ENCODE measurements at regions not wholly inside any gene's neighbourhood (a gene's known extent, or its start where the extent isn't known, plus 50 kb on each side); places are given as distances from the start of the nearest gene placed in this dataset.
A peak's percentile ranks its signal among the peaks of the same experiment; 100 is the strongest.

DNA sequence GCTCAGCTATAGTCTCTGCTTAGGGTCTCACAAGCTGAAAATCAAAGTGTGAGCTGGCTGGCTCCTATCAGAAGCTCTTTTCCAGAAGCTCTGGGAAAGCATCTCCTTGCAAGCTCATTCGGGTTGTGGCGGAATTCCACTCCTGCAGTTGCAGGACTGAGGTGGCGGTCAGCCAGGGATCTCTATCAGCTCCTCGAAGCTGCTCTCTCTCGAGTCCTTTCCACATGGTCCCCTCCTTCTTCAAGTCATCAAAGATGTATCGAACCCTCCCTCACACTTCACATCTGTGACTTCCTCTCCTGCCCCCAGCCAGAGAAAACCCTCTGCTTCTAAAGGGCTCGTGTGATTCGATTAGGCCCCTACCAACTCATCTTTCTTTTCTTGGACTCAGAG, 141.7 kb downstream of the ZFP36L2 start:
- no peak for DNase-seq

DNA sequence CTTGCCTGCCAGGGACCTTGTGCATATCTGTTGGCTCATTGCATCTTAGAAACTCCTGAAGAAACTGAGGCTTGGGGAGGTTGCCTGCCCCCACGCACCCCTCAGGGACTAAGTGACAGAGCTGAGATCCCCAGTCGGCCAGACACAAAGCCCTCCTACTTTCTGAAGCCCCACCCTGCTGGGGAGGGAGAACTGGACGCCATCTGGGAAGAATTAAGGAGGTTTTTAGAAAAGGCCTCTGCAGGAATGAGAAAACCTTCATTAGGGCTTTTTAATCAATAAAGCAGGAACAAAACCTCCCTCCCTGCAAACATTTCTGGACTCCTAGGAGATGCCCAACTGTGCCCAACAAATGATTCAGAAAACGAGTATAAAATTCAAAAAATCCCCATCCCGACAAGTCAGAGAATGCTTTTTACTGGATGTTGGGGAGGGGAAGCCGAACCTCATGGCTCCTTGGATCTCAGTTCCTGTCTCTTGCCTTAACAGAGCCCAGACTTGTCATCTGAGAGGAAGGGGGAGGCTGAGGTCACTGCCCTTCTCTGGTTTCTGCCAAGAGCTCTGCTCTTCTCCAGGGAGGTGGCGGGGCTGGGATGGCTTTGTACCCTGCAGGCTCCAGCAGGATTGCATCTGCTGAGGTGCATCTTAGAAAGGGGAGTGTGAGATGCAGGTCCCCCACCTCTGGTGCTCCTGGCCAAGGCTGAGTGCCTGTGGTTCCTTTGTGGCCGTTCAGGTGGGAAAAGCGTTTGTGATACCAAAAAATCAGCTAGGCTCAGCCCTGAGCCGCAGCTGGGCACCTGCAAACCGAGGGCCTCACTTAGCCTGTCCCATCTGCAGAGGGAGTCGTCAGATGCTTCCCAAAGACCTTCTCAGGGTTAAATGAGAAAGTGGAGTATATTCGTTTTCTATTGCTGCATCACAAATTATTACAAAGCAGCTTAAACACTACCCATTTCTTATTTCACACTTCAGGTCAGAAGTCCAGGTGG, 142.4 kb downstream of the ZFP36L2 start:
- no peak for DNase-seq

DNA sequence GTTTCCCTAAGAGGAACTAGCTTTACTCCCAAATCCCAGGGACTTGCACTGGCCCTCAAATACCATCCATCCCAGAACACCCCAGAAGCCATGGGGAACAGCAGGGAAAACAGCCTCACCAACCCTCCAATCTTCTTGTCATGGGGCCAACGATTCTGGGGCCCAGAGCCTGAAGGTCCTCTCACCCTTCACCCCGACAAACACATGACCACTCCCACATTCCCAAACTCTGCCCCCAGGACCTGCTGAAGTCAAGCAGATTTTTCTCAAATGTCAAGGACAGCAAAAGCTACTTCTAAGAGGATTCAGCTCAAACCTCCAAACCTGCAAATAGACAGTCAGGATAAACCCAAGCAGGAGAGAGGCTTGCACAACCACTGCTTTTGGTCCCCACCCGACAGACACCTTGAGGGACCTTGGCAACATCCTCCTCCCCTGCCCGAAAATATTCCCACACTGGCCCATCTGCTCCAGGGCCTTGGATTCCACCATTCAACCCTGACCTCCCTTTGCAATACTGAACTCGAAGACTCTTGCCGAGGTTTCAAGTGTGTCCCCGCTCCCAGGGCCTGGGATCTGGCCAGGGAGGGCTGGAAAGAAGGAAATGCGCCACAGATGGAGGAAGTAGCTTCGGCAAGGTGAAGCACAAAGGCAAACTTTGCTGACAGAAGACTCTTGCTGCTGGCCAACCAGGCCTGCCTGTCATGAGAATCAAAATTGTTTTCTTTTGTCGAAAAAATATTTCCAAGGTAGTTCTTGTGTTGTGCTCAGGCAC, 143.3 kb downstream of the ZFP36L2 start:
- DNase-seq, result no peak

DNA sequence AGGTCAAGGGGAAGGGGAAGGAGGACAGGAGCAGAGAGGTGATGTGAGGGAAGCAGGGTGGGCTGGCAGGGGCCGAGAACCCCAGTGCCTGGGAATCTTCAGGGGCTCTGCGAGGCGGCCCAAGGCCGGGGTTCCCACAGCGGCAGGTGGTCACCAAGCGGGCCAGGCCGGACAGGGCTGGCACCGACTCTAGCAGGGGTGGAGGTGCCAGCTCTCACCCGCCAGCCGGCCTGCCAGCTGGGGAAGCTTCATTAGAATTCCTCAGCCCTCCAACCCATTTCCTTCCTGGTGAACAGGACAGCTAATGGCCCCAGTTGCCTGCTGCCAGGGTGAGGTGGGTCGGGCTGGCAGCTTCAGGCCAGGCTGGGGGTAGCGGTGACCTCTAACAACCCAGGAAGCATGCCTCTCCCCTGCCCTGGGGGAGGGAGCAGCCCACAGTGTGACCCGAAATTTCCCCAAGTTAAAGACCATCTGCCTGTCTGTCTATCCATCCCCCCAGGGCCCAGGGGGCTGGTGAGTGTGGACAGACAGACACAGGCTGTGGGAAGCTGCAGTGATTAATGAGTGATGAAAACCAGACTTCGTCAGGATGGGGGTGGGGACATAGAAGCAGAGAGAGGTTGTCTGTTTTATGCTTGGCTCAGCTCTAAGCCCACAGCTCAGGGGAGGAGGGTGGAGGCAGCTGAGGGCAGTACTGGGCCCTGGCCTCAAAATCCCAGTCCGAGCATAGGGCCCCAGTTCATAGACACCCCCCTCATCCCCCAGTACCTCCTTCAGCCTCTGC, 144.1 kb downstream of the ZFP36L2 start:
- no peak for DNase-seq

DNA sequence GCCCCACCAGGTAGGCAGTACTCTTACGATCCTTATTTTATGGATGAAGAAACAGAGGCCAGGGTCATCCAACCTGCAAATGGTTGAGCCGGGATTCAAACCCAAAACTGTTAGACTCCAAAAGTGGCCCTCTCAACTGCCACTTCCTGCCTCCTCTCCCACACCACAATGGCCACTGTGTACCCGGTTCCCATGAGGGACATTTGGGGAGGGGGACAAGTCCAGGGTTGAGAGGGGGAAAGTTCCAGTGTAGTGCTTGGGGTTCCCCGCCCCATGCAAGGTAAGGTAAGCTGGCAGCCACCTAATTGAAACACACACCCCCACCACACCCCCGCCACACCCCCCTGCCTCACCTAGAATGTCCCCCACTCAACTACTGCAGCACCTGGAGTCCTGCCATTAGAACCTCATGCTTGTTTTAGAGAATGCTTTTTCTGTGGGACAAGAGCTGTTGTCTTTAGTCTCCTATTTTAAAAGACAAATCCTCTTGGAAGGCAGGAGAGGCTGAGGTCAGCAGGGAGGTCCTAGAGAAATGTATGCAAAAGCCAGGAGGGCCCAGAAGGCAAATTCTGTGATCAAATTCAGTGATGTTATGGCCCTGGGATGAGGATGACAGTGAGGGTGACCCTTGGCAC, 145.2 kb downstream of the ZFP36L2 start:
- no peak for DNase-seq

DNA sequence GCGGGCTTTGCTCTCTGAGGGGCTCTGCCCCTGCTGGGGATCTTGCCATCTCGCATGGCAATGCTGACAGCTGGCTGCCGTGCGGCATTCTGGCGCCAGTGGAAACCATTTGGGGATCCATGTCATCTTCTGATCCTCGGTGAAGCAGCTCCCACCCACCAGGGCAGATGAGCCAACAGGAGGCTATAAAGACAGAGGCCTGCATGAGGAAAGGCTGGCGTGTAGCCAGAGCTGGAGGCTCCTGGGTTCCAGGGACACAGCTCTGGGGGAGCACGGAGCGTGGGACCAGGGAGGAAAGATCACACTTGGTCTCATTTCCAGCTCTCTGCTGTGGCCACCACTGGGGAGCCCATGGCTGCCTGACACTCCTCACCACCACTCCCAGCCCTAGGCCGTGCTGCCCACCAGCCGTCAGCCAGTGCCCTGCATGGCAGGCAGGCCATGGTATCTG, 145.8 kb downstream of the ZFP36L2 start:
- DNase-seq, result no peak

DNA sequence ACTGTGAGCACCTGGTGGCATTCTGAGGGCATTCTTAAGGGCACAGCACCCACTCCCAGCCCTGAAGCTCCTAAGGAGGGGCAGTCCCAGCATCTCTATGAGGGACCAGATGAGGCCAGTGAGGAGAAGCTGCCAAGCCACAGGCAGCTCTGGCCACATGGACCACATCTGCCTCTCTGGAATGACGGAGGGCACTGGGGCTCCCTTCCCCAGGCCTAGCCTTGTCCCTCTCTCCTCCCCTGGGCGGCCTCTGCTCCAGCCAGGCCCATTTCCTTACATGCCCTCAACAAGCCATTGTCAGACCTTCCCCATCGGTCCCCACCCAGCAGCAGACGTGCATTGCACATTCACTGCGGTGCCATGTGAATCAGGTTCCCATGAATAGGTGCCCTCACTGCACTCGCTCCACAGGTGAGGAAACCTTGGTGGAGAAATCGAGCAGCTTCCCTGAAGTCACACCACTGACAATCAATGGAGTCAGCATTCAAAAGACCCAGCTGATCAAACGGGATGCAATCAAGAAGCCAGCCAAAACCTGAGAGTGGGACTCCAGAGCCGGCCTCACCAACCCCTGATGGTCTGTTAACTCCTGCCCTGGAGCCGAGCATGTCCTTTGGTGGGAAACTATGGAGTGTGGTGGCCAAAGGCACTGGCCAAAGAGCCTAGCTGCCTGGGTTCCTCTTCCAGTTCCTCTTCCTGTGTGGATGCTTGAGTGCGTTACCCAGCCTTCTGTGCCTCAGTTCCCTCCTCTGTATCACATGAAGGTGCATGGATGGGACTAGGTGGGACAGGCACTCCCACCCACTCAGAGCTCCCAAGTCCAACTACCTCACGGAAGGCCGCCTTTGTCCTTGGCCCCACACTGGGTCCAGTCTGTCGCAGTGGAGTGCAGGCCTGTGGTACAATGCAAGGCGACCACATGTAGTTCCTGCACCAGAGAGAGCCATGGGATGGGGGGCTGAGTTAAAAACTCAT, 147.3 kb downstream of the ZFP36L2 start:
- no peak for DNase-seq

DNA sequence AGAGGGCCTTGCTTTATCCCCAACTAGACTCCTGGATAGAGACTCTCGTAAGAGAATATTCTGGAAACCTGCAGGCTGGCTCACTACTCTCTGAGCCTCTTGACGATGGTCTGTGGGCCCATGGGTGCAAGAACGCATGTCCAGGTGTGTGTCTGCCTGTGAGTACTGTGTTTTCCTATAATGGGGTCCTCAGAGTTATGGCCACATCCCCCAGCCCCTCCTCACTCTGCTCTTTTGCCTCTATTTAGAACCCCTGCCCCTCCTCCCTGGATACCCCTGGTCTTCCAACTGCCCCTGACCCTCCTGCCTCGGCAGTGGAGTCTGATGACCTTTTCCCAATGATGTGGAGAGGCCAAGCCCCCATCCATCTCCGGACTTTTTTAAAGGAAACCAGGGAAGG, 148.1 kb downstream of the ZFP36L2 start:
- no peak for DNase-seq

DNA sequence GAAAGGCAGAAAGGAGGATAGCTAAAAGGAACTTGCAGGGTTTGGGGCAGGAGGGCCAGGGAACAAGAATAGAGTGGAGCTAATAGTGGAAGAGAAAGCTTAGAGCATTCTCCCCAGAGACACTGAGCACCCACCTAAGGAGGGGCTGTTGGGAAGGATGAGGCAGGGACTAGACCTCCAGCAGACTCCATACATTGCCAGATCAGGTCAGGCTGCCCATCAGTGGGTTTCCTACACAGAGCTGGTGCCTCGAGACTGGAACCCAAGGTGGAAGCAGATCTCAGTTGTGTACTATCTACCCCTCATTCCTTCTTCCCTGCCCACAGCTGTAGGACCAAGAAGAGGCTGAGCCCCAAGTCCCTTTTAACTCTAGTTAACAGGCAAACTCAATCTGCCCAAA, 148.5 kb downstream of the ZFP36L2 start:
- no peak for DNase-seq

DNA sequence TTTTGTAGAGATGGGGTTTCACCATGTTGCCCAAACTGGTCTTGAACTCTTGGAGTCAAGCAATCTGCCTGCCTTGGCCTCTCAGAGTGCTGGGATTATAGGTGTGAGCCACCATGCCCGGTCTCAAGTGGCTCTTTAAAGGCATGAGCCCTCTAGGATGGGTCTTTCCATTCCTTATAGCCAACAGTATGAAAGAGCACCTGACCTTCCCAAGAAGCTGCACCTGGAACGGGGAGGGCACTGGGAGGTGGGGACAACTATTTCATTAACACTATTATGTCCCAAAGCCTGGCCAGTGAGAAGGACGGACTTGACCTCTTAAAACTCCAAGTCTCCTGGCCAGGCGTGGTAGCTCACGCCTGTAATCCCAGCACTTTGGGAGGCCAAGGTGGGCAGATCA, 149.7 kb downstream of the ZFP36L2 start:
- DNase-seq, result no peak

DNA sequence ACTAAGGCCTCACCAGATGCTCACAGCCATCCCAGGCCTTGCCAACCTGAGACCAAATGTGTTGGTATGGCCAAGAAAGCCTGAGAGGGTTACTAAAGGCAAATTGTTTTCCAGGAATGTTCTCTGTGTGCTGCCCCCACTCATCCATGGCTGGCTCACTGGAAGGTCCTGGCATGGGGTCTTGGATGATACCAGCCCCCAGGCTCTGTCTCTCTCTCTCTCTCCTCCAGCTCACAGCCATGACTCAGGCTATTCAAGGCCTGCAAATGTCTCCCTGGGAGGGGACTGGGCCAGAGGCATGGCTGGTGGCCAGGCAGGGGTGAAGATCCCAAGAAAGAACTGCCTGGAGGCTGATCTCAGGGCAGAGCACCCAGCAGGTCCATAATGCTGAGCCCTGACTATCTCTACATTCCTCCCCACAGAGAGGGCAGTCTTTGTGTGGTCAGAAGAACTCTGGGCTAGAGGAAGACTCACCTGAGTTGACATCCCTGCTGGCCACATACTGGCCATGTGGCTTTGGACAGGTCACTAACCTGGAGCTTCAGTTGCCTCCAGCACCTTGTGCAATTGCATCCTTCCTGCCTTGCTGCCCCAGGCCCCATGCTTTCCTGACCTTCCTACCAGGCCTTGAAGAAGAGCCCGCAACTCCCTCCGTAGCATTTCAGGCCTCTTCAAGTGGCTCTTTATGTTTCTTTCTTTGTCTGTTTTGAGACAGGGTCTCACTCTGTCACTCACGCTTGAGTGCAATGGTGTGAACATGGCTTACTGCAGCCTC, 150.4 kb downstream of the ZFP36L2 start:
- no peak for DNase-seq

DNA sequence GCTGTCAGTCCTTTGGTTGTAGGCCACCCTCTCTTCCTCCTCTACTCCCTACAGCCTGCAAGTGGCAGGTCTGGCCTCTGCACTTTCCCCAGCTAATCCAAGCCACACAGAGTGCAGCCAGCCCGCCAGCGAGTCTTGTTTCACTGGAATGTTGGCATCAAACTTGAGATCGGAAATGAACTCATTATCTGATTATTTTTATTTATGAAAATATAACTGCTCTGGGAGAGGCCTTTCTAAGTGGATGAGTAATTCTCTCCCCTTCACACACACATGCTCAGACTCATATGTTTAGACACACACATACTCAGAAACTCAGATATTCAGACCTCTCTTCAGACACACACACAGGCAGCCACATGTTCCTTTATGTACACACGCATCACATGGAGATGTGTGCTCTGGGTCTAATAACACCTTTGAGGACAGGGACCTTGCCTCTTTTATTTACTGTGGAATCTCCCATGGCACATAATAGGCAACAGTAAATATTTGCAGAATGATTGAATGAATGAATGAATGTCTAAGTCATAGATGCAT, 151.3 kb downstream of the ZFP36L2 start:
- DNase-seq, result no peak

DNA sequence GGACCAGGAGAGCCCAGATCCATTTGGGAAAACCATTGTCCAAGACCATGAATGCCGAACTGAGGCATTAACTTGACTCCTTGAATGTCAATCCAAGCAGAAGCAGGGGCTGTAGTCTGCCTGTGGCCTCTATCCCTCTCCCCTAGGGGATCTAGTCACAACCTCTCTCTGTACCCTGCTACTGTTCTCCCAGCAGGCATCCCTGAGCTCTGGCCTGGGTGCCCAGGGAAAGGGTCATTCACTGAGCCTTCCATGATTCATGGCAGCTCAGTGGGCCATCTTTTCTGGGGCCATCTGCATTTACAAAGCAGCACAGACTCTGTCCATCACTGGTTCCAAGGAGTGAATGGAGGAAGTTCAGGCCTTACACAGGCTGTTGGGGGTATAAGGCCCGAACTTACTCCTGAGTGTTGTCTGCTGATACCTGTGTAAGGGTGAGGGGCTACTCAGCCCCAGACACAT, 151.8 kb downstream of the ZFP36L2 start:
- no peak for DNase-seq

DNA sequence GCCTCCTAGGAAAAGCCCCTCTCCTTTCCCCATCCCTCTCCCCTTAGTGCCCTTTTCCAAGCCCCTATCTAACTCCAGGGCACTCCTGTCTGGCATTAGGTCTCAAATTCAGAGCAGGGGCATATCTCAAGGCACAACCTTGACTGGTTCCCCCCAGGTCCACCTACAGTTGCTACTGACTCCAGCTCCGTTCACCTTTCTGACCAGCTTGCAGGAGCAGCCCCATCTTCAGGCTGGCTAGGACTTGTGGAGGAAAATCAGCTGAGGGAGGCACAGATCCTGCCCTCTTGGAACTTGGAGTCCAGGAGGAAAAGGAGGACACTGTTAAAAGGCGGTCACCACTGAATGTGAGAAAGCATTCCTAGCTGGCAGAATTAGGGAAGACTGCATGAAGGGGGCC, 152.4 kb downstream of the ZFP36L2 start:
- DNase-seq, result no peak

DNA sequence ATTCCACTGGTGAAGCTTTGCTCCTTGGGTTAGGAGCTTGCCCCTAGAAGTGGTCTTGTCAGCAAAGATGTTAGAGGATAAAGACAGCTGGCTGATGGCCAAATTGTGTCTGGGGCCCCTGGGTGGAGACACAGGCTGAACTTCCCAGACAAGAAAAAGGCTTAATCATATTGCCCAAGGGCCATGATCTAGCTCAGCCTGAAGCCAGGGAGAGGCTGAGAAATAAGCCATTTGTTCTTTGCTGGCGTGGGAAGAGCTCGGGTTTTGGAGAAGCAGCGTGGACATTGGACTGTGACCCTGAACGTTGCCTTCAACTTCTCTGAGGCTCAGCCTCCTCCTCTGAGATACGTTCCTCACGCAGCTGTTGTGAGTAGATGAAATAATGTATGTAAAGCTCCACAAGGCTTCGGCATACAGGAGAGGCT, 153.0 kb downstream of the ZFP36L2 start:
- peak in 1 of 2 experiments; percentile 10 for DNase-seq

DNA sequence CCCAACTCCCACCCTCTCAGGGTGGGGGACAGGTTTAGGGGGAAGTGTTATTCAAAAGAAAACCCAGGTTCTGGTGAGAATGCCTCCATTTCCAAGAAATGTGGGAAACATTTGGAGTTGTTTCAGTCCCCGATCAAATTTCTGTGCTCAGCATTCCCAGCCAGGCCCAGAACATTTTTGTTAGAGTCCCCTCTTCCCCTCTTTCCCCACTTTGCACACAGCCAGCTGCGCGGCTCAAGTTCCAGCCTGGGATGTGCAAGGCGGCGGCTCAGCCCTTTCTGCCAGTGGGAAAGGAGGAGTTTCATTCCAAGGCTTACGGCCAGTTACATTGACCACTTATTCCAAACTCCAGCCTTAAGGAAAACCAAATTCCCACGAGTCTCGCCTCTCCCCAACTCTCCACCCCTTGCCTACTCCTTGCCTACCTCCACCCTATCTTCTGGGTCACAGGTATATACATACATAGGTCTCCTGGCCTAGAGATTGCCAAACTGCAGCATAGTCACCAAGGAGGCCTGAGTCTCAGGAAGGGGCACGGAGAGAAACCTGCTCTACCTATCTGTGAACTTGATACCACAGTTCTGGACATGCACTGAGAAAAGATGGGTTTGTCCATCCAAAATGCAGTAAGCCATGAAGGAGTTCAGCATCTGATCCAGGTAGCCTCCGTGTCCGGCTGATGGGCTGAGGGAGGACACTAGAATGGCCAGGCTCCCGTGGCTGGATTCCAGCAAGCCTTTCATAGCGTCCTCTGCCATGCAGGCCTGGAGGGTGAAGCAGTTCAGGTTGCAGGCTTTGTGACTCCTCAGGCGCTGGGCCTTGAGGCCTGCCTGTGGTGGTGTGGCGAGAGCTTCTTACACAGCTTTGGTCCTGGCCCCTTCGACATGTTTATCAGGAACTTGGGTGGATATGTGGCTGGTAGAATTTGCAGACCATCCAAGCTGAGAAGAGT, 154.5 kb downstream of the ZFP36L2 start:
- no peak for DNase-seq

DNA sequence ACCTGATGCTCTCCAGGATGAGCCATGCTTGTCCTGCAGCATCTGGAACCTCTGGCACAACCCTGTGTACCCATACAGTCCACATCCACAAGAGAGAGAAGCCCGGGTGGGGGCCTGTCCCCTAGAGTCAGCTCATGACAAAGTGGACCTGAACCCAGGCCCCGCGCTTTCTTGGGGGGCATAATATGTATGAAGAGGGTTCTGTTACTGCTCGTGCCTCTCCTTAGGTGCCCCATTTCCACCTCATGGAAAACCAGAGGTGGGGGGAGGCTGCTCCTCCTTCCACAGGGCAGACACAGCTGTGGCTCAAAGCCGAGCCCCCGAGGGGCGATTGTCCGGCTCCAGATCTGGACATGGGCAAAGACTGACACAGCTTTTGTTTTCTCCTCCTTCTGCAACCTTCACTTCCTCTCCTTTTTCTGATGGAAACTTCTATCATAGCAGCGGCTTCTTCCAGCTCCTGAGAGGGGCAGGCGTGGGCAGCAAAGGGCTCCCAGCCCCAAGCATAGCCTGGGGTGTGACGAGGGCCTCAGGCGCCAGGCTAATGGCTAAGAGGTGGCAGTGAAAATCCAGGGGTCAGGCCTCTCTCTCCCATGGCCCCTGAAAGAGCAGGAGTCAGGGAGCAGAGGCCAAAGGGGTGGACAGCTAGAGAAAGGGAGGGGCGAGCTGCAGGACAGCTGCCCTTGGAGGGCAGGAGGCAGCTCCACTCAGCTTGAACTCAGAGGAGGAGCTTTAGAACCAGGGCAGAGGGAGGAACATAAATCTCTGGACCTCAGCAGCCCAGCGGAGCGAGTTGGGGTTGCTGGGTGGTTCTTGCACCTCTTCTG, 155.5 kb downstream of the ZFP36L2 start:
- DNase-seq, result no peak

DNA sequence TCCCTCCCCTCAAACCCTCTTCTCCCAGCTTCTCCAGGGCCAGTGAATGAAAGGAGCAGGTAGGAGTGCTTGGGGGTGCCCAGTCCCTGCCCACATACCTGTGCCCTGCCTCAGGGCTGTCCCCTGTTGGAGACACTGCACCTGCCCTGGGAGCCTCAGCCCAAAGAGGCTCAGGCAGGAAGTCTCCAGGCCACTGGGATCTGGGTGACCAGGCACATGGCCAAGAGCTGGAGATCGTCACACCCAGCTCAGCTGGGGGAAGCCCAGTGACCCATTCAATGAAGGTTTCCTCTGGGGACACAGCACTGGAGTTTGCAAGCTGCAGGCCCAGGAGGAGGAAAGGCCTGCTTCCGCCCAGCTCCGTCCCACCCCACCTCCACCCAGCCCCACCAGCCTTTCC, 156.4 kb downstream of the ZFP36L2 start:
- DNase-seq, result no peak
